ENCODE measurements at regions not wholly inside any gene's neighbourhood (a gene's known extent, or its start where the extent isn't known, plus 50 kb on each side); places are given as distances from the start of the nearest gene placed in this dataset.
A peak's percentile ranks its signal among the peaks of the same experiment; 100 is the strongest.

DNA sequence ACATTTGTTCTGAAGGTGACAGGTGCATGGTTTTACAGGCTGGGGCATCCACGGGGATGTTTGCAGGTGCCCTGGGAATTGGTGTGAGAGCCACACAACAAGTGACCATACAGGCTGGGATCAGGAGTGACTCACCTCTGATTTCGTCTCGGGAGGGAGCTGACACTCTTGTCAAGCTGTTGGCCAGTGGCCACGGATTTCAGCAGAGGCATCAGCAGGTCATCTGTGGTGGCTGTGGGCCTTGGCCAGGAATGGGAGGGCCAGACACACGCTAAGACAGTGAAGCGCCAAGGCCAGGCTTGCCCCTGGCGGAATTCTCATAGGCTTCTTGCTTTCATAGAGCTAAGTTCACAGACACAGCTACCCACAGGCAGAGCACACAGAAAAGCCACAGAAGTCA, 108.6 kb downstream of the HSPH1 start:
- H3K9me3 ChIP-seq, result no peaks in the 10 kb centered on the region
- TF ChIP-seq, protein P1, sequence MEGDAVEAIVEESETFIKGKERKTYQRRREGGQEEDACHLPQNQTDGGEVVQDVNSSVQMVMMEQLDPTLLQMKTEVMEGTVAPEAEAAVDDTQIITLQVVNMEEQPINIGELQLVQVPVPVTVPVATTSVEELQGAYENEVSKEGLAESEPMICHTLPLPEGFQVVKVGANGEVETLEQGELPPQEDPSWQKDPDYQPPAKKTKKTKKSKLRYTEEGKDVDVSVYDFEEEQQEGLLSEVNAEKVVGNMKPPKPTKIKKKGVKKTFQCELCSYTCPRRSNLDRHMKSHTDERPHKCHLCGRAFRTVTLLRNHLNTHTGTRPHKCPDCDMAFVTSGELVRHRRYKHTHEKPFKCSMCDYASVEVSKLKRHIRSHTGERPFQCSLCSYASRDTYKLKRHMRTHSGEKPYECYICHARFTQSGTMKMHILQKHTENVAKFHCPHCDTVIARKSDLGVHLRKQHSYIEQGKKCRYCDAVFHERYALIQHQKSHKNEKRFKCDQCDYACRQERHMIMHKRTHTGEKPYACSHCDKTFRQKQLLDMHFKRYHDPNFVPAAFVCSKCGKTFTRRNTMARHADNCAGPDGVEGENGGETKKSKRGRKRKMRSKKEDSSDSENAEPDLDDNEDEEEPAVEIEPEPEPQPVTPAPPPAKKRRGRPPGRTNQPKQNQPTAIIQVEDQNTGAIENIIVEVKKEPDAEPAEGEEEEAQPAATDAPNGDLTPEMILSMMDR (IDR thresholded peaks at IDR 0.05), result no peak
- peak in 6 of 8 donors; percentile 19 to 88 (median 62) for ATAC-seq
- H3K4me3 ChIP-seq, result no peak overlapping the region
- DNase-seq, result peak; percentile 21 to 44
- WGBS, 2 donors, result 46 to 49% methylated on average over 7 of the region's 7 CpGs
- no peaks in the 10 kb centered on the region for H3K27me3 ChIP-seq
- no peak overlapping the region for H3K27ac ChIP-seq
- intact Hi-C loops (cut with DNase I), result no loop called here
- no peaks in the 10 kb centered on the region for H3K36me3 ChIP-seq
- H3K4me1 ChIP-seq, result peaks cover 0 to 12% (median 5%) of the 10 kb centered on the region in 9 donors

DNA sequence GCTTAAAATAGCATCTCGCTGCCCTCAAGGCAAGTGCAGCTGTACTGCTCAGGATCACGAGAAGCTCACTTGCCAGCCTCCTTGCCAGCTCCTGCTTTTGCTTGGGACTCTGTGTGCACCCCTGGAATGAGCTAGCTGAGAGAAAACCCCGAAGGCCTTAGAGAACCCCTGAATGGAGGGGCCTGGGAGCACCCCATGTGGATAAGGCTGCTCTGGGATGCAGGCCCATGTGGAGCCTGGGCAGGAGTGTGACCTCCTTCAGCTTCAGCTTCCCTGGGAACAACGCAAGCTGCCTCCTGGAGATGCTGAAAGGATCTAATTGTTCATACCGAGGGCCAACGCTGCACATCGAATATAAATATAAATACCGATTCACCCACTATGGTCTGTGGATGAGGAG, 109.2 kb downstream of the HSPH1 start:
- 94 to 96% methylated on average over 8 of the region's 8 CpGs for WGBS, 2 donors
- Histone ChIP-seq H3K9me3 (no peaks in the 10 kb centered on the region), H3K27ac (no peak overlapping the region), H3K27me3 (no peaks in the 10 kb centered on the region), H3K36me3 (no peaks in the 10 kb centered on the region), H3K4me1 (peaks cover 0 to 12% (median 4%) of the 10 kb centered on the region in 9 donors), H3K4me3 (no peak overlapping the region)
- DNase-seq (no peak), ATAC-seq (no peak)
- TF ChIP-seq, protein P1 (IDR thresholded peaks at IDR 0.05), result no peak
- intact Hi-C loops (cut with DNase I), result no loop called here

GRCh38 chr13:31051999-31052398, 109.7 kb downstream of the HSPH1 start:
- DNase-seq, result no peak
- 85 to 92% methylated on average over 8 of the region's 8 CpGs for WGBS, 2 donors
- Histone ChIP-seq H3K36me3 (no peaks in the 10 kb centered on the region), H3K4me3 (no peak overlapping the region), H3K9me3 (no peaks in the 10 kb centered on the region), H3K27ac (no peak overlapping the region), H3K27me3 (no peaks in the 10 kb centered on the region), H3K4me1 (peaks cover 0 to 13% (median 3%) of the 10 kb centered on the region in 9 donors)
- TF ChIP-seq, protein P1 (IDR thresholded peaks at IDR 0.05), result no peak
- no peak for ATAC-seq
- intact Hi-C loops (cut with DNase I), result no loop called here

GRCh38 chr13:31050486-31051400, 111.0 kb downstream of the HSPH1 start:
- TF ChIP-seq, protein P1 (IDR thresholded peaks at IDR 0.05), result peak in 3 of 9 donors; percentile 4 to 30 (median 22)
- intact Hi-C loops (cut with DNase I), result no loop called here
- WGBS, 2 donors, result 76 to 85% methylated on average over 6 of the region's 6 CpGs
- Histone ChIP-seq H3K4me1 (peaks cover 0 to 20% (median 13%) of the 10 kb centered on the region in 9 donors), H3K27me3 (no peaks in the 10 kb centered on the region), H3K9me3 (no peaks in the 10 kb centered on the region), H3K36me3 (no peaks in the 10 kb centered on the region), H3K4me3 (no peak overlapping the region), H3K27ac (no peak overlapping the region)
- DNase-seq (no peak), ATAC-seq (no peak)

Measured in heart right ventricle (tissue), 16 donors.